ENCODE measurements at regions not wholly inside any gene's neighbourhood (a gene's known extent, or its start where the extent isn't known, plus 50 kb on each side); places are given as distances from the start of the nearest gene placed in this dataset.

DNA sequence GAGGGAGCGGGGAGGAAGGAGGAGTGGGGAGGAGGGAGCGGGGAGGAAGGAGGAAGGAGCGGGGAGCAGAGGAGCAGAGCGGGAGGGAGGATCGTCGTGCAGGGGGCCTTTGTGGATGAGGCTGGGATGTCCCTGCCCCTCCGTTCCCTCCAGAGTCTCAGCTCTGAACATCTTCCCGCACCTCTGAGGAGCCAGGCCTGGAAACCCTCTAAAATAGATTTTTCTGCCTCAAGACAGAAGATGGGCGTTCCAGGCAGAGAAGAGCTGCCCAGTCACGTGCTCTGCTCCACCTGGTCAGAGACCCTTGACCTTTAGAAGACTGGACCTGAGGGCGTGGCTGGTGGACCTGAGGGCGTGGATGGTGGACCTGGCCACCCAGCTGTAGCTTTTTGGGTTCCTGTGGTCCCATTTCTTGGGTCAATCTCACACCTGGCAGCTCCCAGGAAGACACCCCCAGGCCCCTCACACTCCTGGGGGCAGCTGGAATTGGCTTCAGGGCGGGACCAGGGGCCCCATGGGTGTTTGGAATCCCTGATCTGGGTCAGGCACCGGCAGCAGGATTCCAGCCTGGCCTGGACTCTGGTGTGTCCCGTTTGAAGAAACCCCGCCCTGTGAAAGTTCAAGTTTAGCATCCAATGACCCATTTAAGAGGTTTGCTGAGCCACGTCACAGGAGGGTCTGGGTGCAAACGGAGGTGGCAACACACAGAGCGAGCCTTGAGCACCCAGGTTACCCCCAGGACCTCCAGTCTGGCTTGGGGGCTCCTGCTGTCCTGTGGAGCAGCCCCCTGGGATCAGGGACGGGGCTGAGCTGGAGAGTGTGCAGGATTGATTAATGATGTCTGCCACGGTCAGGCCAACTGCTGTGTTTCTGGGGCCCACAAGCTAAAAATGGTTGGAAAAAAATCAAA is 96.9 kb upstream of the BHLHE23 start:
- ATAC-seq: 0 out of 3 replicates have a peak, but pooled peaks have one; percentile 9
- TF ChIP-seq PPARA (CRISPR knock-in tag; IDR thresholded peaks at IDR 0.05; ENCODE audit: borderline replicate concordance): no peak
- TF ChIP-seq ZFP3 (CRISPR knock-in tag; IDR thresholded peaks at IDR 0.05): no peak
- TF ChIP-seq, protein P1, sequence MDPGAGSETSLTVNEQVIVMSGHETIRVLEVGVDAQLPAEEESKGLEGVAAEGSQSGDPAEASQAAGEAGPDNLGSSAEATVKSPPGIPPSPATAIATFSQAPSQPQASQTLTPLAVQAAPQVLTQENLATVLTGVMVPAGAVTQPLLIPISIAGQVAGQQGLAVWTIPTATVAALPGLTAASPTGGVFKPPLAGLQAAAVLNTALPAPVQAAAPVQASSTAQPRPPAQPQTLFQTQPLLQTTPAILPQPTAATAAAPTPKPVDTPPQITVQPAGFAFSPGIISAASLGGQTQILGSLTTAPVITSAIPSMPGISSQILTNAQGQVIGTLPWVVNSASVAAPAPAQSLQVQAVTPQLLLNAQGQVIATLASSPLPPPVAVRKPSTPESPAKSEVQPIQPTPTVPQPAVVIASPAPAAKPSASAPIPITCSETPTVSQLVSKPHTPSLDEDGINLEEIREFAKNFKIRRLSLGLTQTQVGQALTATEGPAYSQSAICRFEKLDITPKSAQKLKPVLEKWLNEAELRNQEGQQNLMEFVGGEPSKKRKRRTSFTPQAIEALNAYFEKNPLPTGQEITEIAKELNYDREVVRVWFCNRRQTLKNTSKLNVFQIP (CRISPR knock-in tag; IDR thresholded peaks at IDR 0.05; ENCODE audit: borderline replicate concordance, low read depth): no peak
- TF ChIP-seq ZFP30 (CRISPR knock-in tag; IDR thresholded peaks at IDR 0.05): no peak
- TF ChIP-seq, protein P2, sequence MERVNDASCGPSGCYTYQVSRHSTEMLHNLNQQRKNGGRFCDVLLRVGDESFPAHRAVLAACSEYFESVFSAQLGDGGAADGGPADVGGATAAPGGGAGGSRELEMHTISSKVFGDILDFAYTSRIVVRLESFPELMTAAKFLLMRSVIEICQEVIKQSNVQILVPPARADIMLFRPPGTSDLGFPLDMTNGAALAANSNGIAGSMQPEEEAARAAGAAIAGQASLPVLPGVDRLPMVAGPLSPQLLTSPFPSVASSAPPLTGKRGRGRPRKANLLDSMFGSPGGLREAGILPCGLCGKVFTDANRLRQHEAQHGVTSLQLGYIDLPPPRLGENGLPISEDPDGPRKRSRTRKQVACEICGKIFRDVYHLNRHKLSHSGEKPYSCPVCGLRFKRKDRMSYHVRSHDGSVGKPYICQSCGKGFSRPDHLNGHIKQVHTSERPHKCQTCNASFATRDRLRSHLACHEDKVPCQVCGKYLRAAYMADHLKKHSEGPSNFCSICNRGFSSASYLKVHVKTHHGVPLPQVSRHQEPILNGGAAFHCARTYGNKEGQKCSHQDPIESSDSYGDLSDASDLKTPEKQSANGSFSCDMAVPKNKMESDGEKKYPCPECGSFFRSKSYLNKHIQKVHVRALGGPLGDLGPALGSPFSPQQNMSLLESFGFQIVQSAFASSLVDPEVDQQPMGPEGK (CRISPR knock-in tag; IDR thresholded peaks at IDR 0.05; ENCODE audit: borderline replicate concordance): no peak
- TF ChIP-seq GLIS3 (CRISPR knock-in tag; IDR thresholded peaks at IDR 0.05): no peak
- TF ChIP-seq CSDC2 (CRISPR knock-in tag; IDR thresholded peaks at IDR 0.05): no peak
- no peak for TF ChIP-seq RARB (CRISPR knock-in tag; IDR thresholded peaks at IDR 0.05)
- no peak for TF ChIP-seq ISL1 (CRISPR knock-in tag; IDR thresholded peaks at IDR 0.05)

DNA sequence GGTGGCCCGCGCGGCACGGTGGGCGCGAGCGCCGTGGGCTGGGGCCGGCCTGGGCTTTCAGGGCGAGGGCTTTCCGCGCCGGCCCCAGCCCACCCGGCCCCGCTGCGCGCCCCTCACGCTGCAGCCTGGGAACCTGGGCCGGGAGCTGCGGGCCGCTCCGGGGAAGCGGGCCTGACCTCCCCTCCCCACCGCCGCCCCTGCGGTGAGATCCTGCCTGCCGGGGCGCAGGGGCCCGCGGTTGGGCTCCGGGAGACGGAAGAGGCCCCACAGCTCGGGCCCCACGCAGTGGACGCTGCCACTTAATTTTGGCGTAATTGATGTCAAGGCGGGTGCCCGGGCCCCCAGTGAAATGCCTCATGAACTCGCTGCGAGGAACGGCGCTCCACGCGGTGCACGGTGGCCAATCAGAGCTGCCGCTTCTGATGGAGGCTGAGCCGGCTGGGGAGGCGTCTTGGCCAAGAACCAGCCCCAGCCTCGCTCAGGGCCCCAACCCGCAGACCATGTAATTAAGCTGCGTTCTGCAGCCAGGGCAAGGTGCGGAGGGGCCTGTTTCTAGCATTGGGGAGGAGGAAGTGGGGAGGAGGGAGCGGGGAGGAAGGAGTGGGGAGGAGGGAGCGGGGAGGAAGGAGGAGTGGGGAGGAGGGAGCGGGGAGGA is 96.1 kb upstream of the BHLHE23 start:
- ATAC-seq: 0 out of 3 replicates have a peak, but pooled peaks have one; percentile 16
- no peak for TF ChIP-seq ZFP30 (CRISPR knock-in tag; IDR thresholded peaks at IDR 0.05)
- no peak for TF ChIP-seq ZC3H10 (CRISPR knock-in tag; IDR thresholded peaks at IDR 0.05)
- no peak for TF ChIP-seq ZNF565 (CRISPR knock-in tag; conservative IDR thresholded peaks at IDR 0.05; ENCODE audit: low read depth)
- TF ChIP-seq ZFP3 (CRISPR knock-in tag; IDR thresholded peaks at IDR 0.05): no peak
- TF ChIP-seq, protein P1 (CRISPR knock-in tag; IDR thresholded peaks at IDR 0.05; ENCODE audit: borderline replicate concordance, low read depth): no peak
- TF ChIP-seq ISL1 (CRISPR knock-in tag; IDR thresholded peaks at IDR 0.05): no peak
- no peak for TF ChIP-seq ZNF70 (CRISPR knock-in tag; IDR thresholded peaks at IDR 0.05)
- no peak for TF ChIP-seq GLIS3 (CRISPR knock-in tag; IDR thresholded peaks at IDR 0.05)
- TF ChIP-seq RARB (CRISPR knock-in tag; IDR thresholded peaks at IDR 0.05): no peak

DNA sequence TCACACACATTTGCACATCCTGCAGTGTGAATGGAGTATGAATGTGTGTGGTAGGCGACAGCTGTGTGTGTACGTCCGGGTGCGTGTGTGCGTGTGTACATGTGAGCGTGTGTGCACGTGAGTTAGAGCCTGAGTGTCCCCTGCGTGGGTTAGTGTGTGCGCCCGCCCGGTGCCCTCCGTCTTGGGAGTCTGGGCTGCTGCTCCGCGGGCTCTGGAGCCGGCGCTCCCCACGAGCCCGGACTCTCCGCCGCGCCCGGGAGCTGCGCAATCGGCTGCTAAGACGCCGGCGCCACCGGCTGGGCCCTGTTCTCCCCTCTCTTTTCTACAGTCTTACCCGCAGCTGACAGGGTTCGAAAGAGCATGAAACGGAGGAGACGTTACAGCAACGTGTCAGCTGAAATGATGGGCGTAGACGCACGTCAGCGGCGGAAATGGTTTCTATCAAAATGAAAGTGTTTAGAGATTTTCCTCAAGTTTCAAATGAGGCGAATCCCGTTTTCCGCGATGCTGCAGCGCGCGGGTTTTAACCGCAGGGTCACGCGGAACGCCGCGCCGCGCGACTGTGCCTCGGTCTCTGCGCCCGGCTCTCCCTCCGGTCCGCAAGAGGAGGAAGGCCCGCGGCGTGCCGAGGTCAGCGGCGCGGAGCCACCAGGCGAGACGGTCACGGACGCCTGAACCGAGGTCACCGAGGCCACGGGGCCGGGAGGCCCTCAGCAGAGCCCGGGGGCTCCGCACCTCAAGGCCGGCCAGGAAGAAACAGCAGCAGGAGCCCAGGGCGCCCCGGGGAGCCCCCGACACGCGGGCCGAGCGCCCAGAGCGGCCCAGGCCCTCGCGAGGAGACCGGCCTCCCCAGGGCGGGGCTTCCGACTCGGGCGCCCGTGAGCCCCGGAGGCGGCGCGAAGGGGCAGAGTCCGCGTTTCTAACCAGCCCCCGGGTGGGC is 95.3 kb upstream of the BHLHE23 start:
- peak; percentile 67 for ATAC-seq
- TF ChIP-seq, protein P1 (CRISPR knock-in tag; IDR thresholded peaks at IDR 0.05; ENCODE audit: borderline replicate concordance, low read depth): no peak
- TF ChIP-seq ZC3H10 (CRISPR knock-in tag; IDR thresholded peaks at IDR 0.05) (no peak), ZFP3 (CRISPR knock-in tag; IDR thresholded peaks at IDR 0.05) (no peak), OSR1 (CRISPR knock-in tag; IDR thresholded peaks at IDR 0.05) (no peak), TCF4 (CRISPR knock-in tag; IDR thresholded peaks at IDR 0.05; ENCODE audit: borderline replicate concordance) (no peak), ZNF565 (CRISPR knock-in tag; conservative IDR thresholded peaks at IDR 0.05; ENCODE audit: low read depth) (no peak), ZFP30 (CRISPR knock-in tag; IDR thresholded peaks at IDR 0.05) (no peak), ARNTL (CRISPR knock-in tag; IDR thresholded peaks at IDR 0.05; ENCODE audit: borderline replicate concordance, low read depth) (no peak), ISL1 (CRISPR knock-in tag; IDR thresholded peaks at IDR 0.05) (no peak), ZNF8 (CRISPR knock-in tag; IDR thresholded peaks at IDR 0.05) (no peak), BACH2 (CRISPR knock-in tag; IDR thresholded peaks at IDR 0.05; ENCODE audit: borderline replicate concordance) (no peak), CSDC2 (CRISPR knock-in tag; IDR thresholded peaks at IDR 0.05) (no peak), ESRRG (CRISPR knock-in tag; IDR thresholded peaks at IDR 0.05) (no peak), PPARA (CRISPR knock-in tag; IDR thresholded peaks at IDR 0.05; ENCODE audit: borderline replicate concordance) (no peak)
- TF ChIP-seq, protein P3, sequence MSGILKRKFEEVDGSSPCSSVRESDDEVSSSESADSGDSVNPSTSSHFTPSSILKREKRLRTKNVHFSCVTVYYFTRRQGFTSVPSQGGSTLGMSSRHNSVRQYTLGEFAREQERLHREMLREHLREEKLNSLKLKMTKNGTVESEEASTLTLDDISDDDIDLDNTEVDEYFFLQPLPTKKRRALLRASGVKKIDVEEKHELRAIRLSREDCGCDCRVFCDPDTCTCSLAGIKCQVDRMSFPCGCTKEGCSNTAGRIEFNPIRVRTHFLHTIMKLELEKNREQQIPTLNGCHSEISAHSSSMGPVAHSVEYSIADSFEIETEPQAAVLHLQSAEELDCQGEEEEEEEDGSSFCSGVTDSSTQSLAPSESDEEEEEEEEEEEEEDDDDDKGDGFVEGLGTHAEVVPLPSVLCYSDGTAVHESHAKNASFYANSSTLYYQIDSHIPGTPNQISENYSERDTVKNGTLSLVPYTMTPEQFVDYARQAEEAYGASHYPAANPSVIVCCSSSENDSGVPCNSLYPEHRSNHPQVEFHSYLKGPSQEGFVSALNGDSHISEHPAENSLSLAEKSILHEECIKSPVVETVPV (CRISPR knock-in tag; IDR thresholded peaks at IDR 0.05): no peak
- TF ChIP-seq, protein P2 (CRISPR knock-in tag; IDR thresholded peaks at IDR 0.05; ENCODE audit: borderline replicate concordance): no peak
- TF ChIP-seq, protein P4, sequence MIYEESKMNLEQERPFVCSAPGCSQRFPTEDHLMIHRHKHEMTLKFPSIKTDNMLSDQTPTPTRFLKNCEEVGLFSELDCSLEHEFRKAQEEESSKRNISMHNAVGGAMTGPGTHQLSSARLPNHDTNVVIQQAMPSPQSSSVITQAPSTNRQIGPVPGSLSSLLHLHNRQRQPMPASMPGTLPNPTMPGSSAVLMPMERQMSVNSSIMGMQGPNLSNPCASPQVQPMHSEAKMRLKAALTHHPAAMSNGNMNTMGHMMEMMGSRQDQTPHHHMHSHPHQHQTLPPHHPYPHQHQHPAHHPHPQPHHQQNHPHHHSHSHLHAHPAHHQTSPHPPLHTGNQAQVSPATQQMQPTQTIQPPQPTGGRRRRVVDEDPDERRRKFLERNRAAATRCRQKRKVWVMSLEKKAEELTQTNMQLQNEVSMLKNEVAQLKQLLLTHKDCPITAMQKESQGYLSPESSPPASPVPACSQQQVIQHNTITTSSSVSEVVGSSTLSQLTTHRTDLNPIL (CRISPR knock-in tag; IDR thresholded peaks at IDR 0.05; ENCODE audit: low read depth): no peak

Data from SK-N-SH treated with all-trans-retinoic acid at 6 μM for 48 hours (cell line).